Gastrocnemius medialis (tissue), 4 donors: ENCODE measurements at regions not wholly inside any gene's neighbourhood (a gene's known extent, or its start where the extent isn't known, plus 50 kb on each side); places are given as distances from the start of the nearest gene placed in this dataset.

Experiments used
- POLR2A ChIP-seq, 2 donors: fragments of 450-650 bp; IDR thresholded peaks; one replicate each; pipeline ENCODE4 v1.6.1; 2017; ENCODE audit warnings: antibody characterized with exemption in 2 of 2, mild to moderate bottlenecking in 2 of 2, moderate library complexity in 2 of 2
- TF ChIP-seq, protein P1 (sequence below), 5 experiments: fragments of 450-650 bp in 3 of 5; fragments of 200-600 bp in 2 of 5; sonication (generic) in 2 of 5; IDR thresholded peaks in 4 of 5; conservative IDR thresholded peaks in 1 of 5; 1 replicate in 4 of 5; 2 replicates in 1 of 5; pipeline ENCODE4 v1.5.1; 2016 to 2019; ENCODE audit warnings: antibody characterized with exemption in 5 of 5, mild to moderate bottlenecking in 3 of 5, moderate library complexity in 3 of 5

DNA sequence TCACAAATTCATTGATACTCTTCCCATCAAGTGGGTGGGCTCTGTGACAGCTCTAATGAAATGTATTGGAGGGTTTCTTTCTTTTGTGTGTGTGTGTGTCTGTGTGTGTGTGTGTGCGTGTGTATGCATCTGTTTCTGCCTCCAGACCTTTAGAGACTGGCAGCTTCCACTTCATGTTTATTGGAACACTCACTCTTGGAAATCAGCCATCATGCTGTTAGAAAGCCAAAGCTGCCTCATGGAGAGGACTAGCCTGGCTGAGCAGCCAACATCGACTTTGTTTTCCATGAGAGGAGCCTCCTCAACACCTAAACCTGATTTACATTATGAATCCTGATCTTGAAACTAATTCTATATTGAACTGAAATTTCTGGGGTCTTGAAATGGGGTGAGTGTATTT is 128.5 kb upstream of the FAM174A start:
- TF ChIP-seq, protein P1, sequence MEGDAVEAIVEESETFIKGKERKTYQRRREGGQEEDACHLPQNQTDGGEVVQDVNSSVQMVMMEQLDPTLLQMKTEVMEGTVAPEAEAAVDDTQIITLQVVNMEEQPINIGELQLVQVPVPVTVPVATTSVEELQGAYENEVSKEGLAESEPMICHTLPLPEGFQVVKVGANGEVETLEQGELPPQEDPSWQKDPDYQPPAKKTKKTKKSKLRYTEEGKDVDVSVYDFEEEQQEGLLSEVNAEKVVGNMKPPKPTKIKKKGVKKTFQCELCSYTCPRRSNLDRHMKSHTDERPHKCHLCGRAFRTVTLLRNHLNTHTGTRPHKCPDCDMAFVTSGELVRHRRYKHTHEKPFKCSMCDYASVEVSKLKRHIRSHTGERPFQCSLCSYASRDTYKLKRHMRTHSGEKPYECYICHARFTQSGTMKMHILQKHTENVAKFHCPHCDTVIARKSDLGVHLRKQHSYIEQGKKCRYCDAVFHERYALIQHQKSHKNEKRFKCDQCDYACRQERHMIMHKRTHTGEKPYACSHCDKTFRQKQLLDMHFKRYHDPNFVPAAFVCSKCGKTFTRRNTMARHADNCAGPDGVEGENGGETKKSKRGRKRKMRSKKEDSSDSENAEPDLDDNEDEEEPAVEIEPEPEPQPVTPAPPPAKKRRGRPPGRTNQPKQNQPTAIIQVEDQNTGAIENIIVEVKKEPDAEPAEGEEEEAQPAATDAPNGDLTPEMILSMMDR (IDR thresholded peaks at IDR 0.05 in 4 of 5, conservative IDR thresholded peaks at IDR 0.05 in 1 of 5), result no peak
- no peak for TF ChIP-seq POLR2A (IDR thresholded peaks at IDR 0.05)
